Mesendoderm (in vitro differentiated cells): ENCODE measurements at regions not wholly inside any gene's neighbourhood (a gene's known extent, or its start where the extent isn't known, plus 50 kb on each side); places are given as distances from the start of the nearest gene placed in this dataset.

ENCODE experiments used
- DNase-seq: peaks from one replicate; pipeline ENCODE4 v3.0.0; 2013
- H2AK5ac ChIP-seq: 2 replicates; pipeline ENCODE4 v1.6.1; 2013; ENCODE audit warnings: low read length, inconsistent platforms
- H2BK120ac ChIP-seq: 2 replicates; pipeline ENCODE4 v1.6.1; 2013; ENCODE audit warnings: low read depth, mild to moderate bottlenecking, low read length, moderate library complexity, mixed read lengths
- H2BK15ac ChIP-seq: replicated peaks from 2 replicates; pipeline ENCODE4 v1.6.1; 2013; ENCODE audit warnings: low read depth, mild to moderate bottlenecking, moderate library complexity
- H2BK5ac ChIP-seq: 2 replicates; pipeline ENCODE4 v1.6.1; 2013; ENCODE audit warnings: low read length, inconsistent platforms
- H3K18ac ChIP-seq: 2 replicates; pipeline ENCODE4 v1.6.1; 2013; ENCODE audit warnings: mild to moderate bottlenecking, low read length, mixed read lengths
- H3K23ac ChIP-seq: one replicate; pipeline ENCODE4 v1.6.1; 2013; ENCODE audit warnings: low read length
- H3K27ac ChIP-seq: 2 replicates; pipeline ENCODE4 v1.5.1; 2013; ENCODE audit warnings: low read depth, mild to moderate bottlenecking, inconsistent platforms, low read length, moderate library complexity
- H3K27me3 ChIP-seq: 2 replicates; pipeline ENCODE4 v1.6.1; 2013; ENCODE audit warnings: low read length, control low read depth, mild to moderate bottlenecking, inconsistent platforms; ENCODE audit not compliant: insufficient read depth, poor library complexity
- H3K36me3 ChIP-seq: 2 replicates; pipeline ENCODE4 v1.6.1; 2013; ENCODE audit warnings: low read length, inconsistent platforms; ENCODE audit not compliant: control insufficient read depth, insufficient read depth
- H3K4ac ChIP-seq: one replicate; pipeline ENCODE4 v1.6.1; 2013; ENCODE audit warnings: low read depth, mild to moderate bottlenecking, low read length, moderate library complexity
- H3K4me1 ChIP-seq: 2 replicates; pipeline ENCODE4 v1.6.1; 2013; ENCODE audit warnings: low read depth, low read length, inconsistent platforms; ENCODE audit not compliant: control insufficient read depth
- H3K4me2 ChIP-seq: 2 replicates; pipeline ENCODE4 v1.6.1; 2013; ENCODE audit warnings: low read length
- H3K4me3 ChIP-seq: 2 replicates; pipeline ENCODE4 v1.5.1; 2013; ENCODE audit warnings: mild to moderate bottlenecking, low read length
- H3K56ac ChIP-seq: one replicate; pipeline ENCODE4 v1.6.1; 2013; ENCODE audit warnings: low read length
- H3K79me1 ChIP-seq: 2 replicates; pipeline ENCODE4 v1.6.1; 2013; ENCODE audit warnings: low read length, inconsistent platforms
- H3K79me2 ChIP-seq: 2 replicates; pipeline ENCODE4 v1.6.1; 2013; ENCODE audit warnings: mild to moderate bottlenecking, low read length; ENCODE audit not compliant: control insufficient read depth, insufficient read depth
- H3K9ac ChIP-seq: 2 replicates; pipeline ENCODE4 v1.6.1; 2013; ENCODE audit warnings: low read length, inconsistent platforms
- H4K5ac ChIP-seq: one replicate; pipeline ENCODE4 v1.6.1; 2013; ENCODE audit warnings: low read length
- H4K8ac ChIP-seq: one replicate; pipeline ENCODE4 v1.6.1; 2013; ENCODE audit warnings: low read depth, mild to moderate bottlenecking, control low read depth, low read length, moderate library complexity
- WGBS: extraction: QIAGEN DNeasy Blood & Tissue Kit; methylation state at CpG from one replicate; pipeline ENCODE4 v1.1.7; 2013; ENCODE audit warnings: low lambda C conversion rate, missing lambda C conversion rate; ENCODE audit not compliant: insufficient coverage; ENCODE audit errors: extremely low coverage; 5-methylcytosine and 5-hydroxymethylcytosine counted together

DNA sequence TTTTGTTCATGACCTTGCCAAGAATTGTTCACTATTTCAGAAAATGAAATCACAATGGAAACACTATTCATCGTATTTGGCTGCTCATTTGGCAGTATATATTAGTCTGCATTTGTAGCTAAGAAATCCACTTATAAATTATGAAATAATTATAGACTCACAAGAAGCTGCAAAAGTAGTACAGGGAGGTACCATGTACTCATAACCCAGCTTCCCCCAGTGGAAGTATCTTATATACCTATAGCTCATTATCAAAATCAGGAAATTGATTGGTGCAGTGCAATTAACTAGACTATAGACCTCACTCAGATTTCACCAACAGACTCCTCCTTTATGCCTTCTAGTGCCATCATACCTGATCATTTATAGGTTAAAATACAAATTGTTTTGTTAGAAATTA, 178.8 kb upstream of the VASH1 start:
- Histone ChIP-seq H2AK5ac (no peak overlapping the region), H2BK120ac (no peak overlapping the region), H2BK5ac (no peak overlapping the region), H4K5ac (no peak overlapping the region), H3K27ac (no peak overlapping the region), H4K8ac (no peak overlapping the region), H3K4me2 (no peak overlapping the region), H3K23ac (no peak overlapping the region), H3K27me3 (no peaks in the 10 kb centered on the region), H3K9ac (no peak overlapping the region), H3K4ac (no peak overlapping the region), H3K79me1 (no peaks in the 10 kb centered on the region), H3K36me3 (no peaks in the 10 kb centered on the region), H3K18ac (no peak overlapping the region), H3K4me3 (no peak overlapping the region), H3K56ac (no peak overlapping the region), H3K79me2 (no peaks in the 10 kb centered on the region), H3K4me1 (no peaks in the 10 kb centered on the region), H2BK15ac (no peak overlapping the region)
- no CpG with 5 or more reads among the region's 1 CpG for whole genome bisulfite sequencing
- no peak for DNase-seq

DNA sequence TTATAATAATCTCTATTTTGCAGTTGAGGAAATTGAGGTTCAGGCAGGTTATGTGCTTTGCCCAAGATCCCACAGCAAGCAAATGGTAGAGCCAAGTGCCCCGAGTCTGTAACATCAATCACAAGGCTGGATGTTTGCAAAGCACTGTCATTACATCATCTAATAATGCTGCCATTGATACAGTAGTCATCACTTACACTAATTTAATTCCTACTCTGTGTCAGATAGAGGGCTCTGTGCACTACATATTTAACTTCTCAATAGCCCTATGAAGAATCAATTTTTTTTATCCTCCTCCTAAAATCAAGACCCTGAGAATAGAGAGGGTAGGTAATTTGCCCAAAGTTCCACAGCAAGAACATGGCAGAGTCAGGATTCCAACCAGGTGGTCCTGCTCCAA, 178.1 kb upstream of the VASH1 start:
- no peak overlapping the region for H3K4me2 ChIP-seq
- no peaks in the 10 kb centered on the region for H3K79me2 ChIP-seq
- no peak overlapping the region for H2BK5ac ChIP-seq
- H3K4me1 ChIP-seq: no peaks in the 10 kb centered on the region
- H3K4ac ChIP-seq: no peak overlapping the region
- no peak overlapping the region for H2AK5ac ChIP-seq
- H3K4me3 ChIP-seq: no peak overlapping the region
- no peaks in the 10 kb centered on the region for H3K36me3 ChIP-seq
- no peaks in the 10 kb centered on the region for H3K27me3 ChIP-seq
- no peak overlapping the region for H4K8ac ChIP-seq
- H3K23ac ChIP-seq: no peak overlapping the region
- no peak overlapping the region for H2BK15ac ChIP-seq
- H4K5ac ChIP-seq: no peak overlapping the region
- no peak overlapping the region for H3K9ac ChIP-seq
- no peak overlapping the region for H3K18ac ChIP-seq
- H3K56ac ChIP-seq: no peak overlapping the region
- H2BK120ac ChIP-seq: no peak overlapping the region
- no peak for DNase-seq
- WGBS: no CpG with 5 or more reads among the region's 1 CpG
- no peak overlapping the region for H3K27ac ChIP-seq
- no peaks in the 10 kb centered on the region for H3K79me1 ChIP-seq

DNA sequence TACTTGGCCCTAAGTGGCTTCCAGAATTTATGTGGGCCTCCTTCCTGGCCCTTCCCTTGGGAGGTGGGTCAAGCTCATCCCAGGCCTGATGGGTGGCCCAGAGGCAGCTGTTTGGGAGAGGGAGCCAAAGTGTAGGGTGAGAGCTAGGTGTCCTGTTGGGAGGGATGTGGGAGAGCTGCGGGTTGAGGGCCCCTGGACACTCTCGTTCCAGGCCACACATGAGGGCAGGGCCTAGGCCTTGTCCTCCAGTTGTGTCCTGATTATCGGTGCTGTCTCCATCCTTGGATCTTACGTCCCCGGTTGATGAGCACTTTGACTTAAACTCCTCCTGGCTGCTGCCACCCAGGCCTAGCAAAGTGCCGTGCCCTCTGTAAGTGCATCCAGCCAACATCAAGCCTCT, 177.5 kb upstream of the VASH1 start:
- H3K18ac ChIP-seq: no peak overlapping the region
- H3K4me2 ChIP-seq: no peak overlapping the region
- H3K4me1 ChIP-seq: no peaks in the 10 kb centered on the region
- no peak overlapping the region for H2AK5ac ChIP-seq
- H3K9ac ChIP-seq: no peak overlapping the region
- H3K4me3 ChIP-seq: no peak overlapping the region
- H4K5ac ChIP-seq: no peak overlapping the region
- H3K56ac ChIP-seq: no peak overlapping the region
- WGBS: no CpG with 5 or more reads among the region's 6 CpGs
- H2BK15ac ChIP-seq: no peak overlapping the region
- no peak overlapping the region for H4K8ac ChIP-seq
- H3K79me2 ChIP-seq: no peaks in the 10 kb centered on the region
- no peak overlapping the region for H2BK120ac ChIP-seq
- DNase-seq: no peak
- H3K27ac ChIP-seq: no peak overlapping the region
- H3K36me3 ChIP-seq: no peaks in the 10 kb centered on the region
- no peaks in the 10 kb centered on the region for H3K79me1 ChIP-seq
- H3K23ac ChIP-seq: no peak overlapping the region
- no peak overlapping the region for H2BK5ac ChIP-seq
- no peaks in the 10 kb centered on the region for H3K27me3 ChIP-seq
- H3K4ac ChIP-seq: no peak overlapping the region

DNA sequence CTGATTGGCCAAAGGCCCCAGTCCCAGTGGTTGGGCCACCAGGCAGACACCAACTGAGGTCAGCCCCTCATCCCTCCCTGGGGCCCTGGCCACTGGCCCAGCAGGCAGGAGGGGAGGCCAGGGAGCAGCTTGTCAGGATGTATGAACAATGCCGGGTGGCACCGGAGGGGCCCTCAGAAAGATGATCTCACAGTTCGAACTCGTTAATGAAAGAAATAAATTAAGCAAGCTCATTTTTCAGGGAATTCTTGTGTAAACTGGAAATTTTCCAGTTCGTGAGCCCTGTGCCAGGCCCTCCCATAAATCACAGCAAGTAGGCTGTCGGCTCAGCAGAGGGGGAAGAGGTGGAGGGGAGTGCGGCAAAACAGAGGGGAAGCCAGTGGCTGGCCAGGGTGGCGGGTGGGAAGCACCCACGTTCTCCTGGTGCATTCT, 177.0 kb upstream of the VASH1 start:
- H2BK15ac ChIP-seq: no peak overlapping the region

DNA sequence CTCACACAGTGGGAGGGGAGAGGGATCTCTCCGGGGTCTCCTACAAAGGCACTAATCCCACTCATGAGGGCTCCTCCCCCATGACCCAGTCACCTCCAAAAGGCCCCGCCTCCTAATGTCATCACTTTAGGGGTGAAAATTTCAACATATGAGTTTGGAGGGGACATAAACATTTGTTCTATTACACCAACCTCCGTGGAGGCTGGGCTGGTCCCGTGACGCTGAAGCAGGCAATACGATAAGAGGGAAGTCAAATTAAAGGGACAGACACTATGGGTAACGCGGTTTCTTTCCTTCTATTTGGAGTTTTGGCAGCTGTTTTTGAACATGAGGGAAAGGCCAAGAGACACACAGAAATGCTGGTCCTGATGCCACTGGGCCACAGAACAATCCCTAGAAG, 175.7 kb upstream of the VASH1 start:
- Histone ChIP-seq H3K79me2 (no peaks in the 10 kb centered on the region), H3K4me1 (no peaks in the 10 kb centered on the region), H3K4me2 (no peak overlapping the region), H4K5ac (no peak overlapping the region), H3K9ac (no peak overlapping the region), H3K56ac (no peak overlapping the region), H3K4me3 (no peak overlapping the region), H3K23ac (no peak overlapping the region), H2BK15ac (no peak overlapping the region), H3K27me3 (no peaks in the 10 kb centered on the region), H3K79me1 (no peaks in the 10 kb centered on the region), H2BK120ac (no peak overlapping the region), H3K18ac (no peak overlapping the region), H3K27ac (no peak overlapping the region), H3K4ac (no peak overlapping the region), H2AK5ac (no peak overlapping the region), H2BK5ac (no peak overlapping the region), H3K36me3 (no peaks in the 10 kb centered on the region), H4K8ac (no peak overlapping the region)
- DNase-seq: no peak
- WGBS: no CpG with 5 or more reads among the region's 8 CpGs

More for the DNA sequence above, 177.0 kb upstream of the VASH1 start:
- no peak overlapping the region for H2AK5ac ChIP-seq
- H2BK120ac ChIP-seq: no peak overlapping the region
- no peak overlapping the region for H3K4ac ChIP-seq
- H3K27me3 ChIP-seq: no peaks in the 10 kb centered on the region
- no CpG with 5 or more reads among the region's 9 CpGs for WGBS
- no peaks in the 10 kb centered on the region for H3K79me2 ChIP-seq
- no peak overlapping the region for H3K23ac ChIP-seq
- no peak overlapping the region for H4K5ac ChIP-seq
- no peak overlapping the region for H3K18ac ChIP-seq
- no peaks in the 10 kb centered on the region for H3K4me1 ChIP-seq
- H3K4me2 ChIP-seq: no peak overlapping the region
- H3K56ac ChIP-seq: no peak overlapping the region
- no peak overlapping the region for H3K4me3 ChIP-seq
- H4K8ac ChIP-seq: no peak overlapping the region
- DNase-seq: no peak
- no peak overlapping the region for H3K9ac ChIP-seq
- H3K27ac ChIP-seq: no peak overlapping the region
- H2BK5ac ChIP-seq: no peak overlapping the region
- no peaks in the 10 kb centered on the region for H3K36me3 ChIP-seq
- no peaks in the 10 kb centered on the region for H3K79me1 ChIP-seq

DNA sequence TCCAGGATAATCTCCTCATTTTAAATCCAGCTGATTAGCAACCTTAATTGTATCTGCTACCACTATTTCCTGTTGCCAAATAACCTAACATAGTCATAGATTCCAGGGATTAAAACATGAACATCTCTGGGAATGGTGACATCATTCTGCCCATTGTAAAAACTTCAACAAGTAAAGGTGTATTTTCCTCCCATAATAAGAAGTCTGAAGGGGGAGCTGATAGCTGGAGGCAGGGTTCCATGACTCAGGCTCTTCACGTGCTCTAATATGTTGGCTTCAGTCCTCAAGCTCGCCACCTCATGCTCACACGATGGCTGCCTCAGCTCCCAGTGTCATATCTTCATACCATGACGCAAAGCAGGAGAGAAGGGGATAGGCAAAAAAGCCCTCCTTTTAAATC, 172.0 kb upstream of the VASH1 start:
- no peak overlapping the region for H2AK5ac ChIP-seq
- H3K27me3 ChIP-seq: no peaks in the 10 kb centered on the region
- no peaks in the 10 kb centered on the region for H3K36me3 ChIP-seq
- H3K9ac ChIP-seq: no peak overlapping the region
- no peak overlapping the region for H3K4ac ChIP-seq
- no peak overlapping the region for H2BK5ac ChIP-seq
- H2BK15ac ChIP-seq: no peak overlapping the region
- H3K27ac ChIP-seq: no peak overlapping the region
- no peak overlapping the region for H3K18ac ChIP-seq
- H3K4me2 ChIP-seq: no peak overlapping the region
- no peak for DNase-seq
- no peak overlapping the region for H4K5ac ChIP-seq
- H3K4me3 ChIP-seq: no peak overlapping the region
- no peaks in the 10 kb centered on the region for H3K79me1 ChIP-seq
- no peak overlapping the region for H3K56ac ChIP-seq
- H4K8ac ChIP-seq: no peak overlapping the region
- H3K23ac ChIP-seq: no peak overlapping the region
- H2BK120ac ChIP-seq: no peak overlapping the region
- no peaks in the 10 kb centered on the region for H3K79me2 ChIP-seq
- H3K4me1 ChIP-seq: no peaks in the 10 kb centered on the region
- WGBS: no CpG with 5 or more reads among the region's 4 CpGs
